ENCODE measurements at regions not wholly inside any gene's neighbourhood (a gene's known extent, or its start where the extent isn't known, plus 50 kb on each side); places are given as distances from the start of the nearest gene placed in this dataset.

DNA sequence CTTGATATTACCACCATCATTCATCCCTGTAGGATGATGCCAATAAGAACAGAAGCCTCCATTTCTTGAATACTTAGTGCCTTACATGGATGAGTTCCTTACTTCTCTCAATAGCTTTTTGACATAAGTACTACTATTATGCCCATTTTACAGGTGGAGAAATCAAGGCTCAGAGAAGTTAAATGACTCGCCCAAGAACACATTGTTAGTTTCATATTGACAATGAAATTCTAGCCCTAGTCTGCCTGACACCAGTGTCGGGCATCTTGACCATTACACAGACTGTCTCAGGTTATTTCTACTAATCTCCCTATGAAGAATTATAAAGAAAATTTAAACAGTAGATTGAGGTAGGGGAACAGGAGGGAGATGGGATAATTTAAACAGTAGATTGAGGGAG, 52.5 kb upstream of the ARL8B start:
- WGBS, 2 experiments (ENCODE audit: extremely low coverage in 2 of 2, insufficient read length in 1 of 2) = no CpG with 5 or more reads among the region's 2 CpGs

More for the DNA sequence above, 52.5 kb upstream of the ARL8B start:
- Histone ChIP-seq H3K27ac (ENCODE audit: insufficient read depth, low read length) (no peak overlapping the region), H3K79me1 (ENCODE audit: low read depth in 1 of 2, low read length in 2 of 2) (no peaks in the 10 kb centered on the region), H2AK9ac (replicated peaks; ENCODE audit: low read depth, low read length, poor library complexity) (no peak overlapping the region), H4K20me1 (ENCODE audit: insufficient read depth, low read length) (no peaks in the 10 kb centered on the region), H2BK20ac (ENCODE audit: low read depth, low read length) (no peak overlapping the region), H3K4me3 (ENCODE audit: insufficient read depth, low read depth, low read length) (no peak overlapping the region), H3K9me1 (ENCODE audit: insufficient read depth, low read length) (no peaks in the 10 kb centered on the region), H3K36me3 (ENCODE audit: control insufficient read depth, insufficient read depth, low read length) (no peaks in the 10 kb centered on the region), H4K91ac (ENCODE audit: insufficient read depth, low read depth, low read length) (no peak overlapping the region), H3K27me3 (ENCODE audit: control insufficient read depth, insufficient read depth, low read length) (peaks cover 23% of the 10 kb centered on the region), H3K4me1 (ENCODE audit: control insufficient read depth, insufficient read depth, low read length) (no peaks in the 10 kb centered on the region), H3K23ac (ENCODE audit: low read depth, low read length) (no peak overlapping the region), H4K5ac (ENCODE audit: low read depth, low read length) (no peak overlapping the region), H4K8ac (ENCODE audit: low read depth in 2 of 2, low read length in 2 of 2) (no peak overlapping the region), H3K4ac (ENCODE audit: low read depth, low read length) (no peak overlapping the region), H2BK120ac (ENCODE audit: low read depth, low read length) (no peak overlapping the region), H2BK5ac (ENCODE audit: low read depth, low read length, poor library complexity, severe bottlenecking) (no peak overlapping the region), H2AK5ac (ENCODE audit: low read depth, low read length) (no peak overlapping the region), H3K18ac (ENCODE audit: low read depth, low read length) (no peak overlapping the region), H2AFZ (replicated peaks; ENCODE audit: low read length, poor library complexity) (no peak overlapping the region), H3K9me3 (ENCODE audit: control insufficient read depth, insufficient read depth, low read length) (no peaks in the 10 kb centered on the region), H3K4me2 (ENCODE audit: low read depth, low read length) (no peak overlapping the region), H3K9ac (ENCODE audit: low read depth, low read length) (no peak overlapping the region), H3K14ac (replicated peaks; ENCODE audit: low read depth, low read length) (no peak overlapping the region), H2BK15ac (ENCODE audit: low read depth, low read length) (no peak overlapping the region), H3K56ac (ENCODE audit: extremely low read depth, insufficient read depth, low read length) (no peak overlapping the region)
- ChIA-PET CTCF (interaction anchor here (0.9 kb wide), 1 partner anchor 358 kb away, joined by 3 read pairs; no protein-coding TSS in a partner anchor), POLR2A (ENCODE audit: unreplicated experiment) (no interaction called here)
- no peak for ATAC-seq (ENCODE audit: low read depth)
- in situ Hi-C loops (cut with MboI; ENCODE audit: low sequenced_read_pairs) (loop anchor here (25.0 kb wide), 1 partner anchor 757 kb away; the partner anchor contains the start of gene SETMAR), intact Hi-C loops (cut with micrococcal nuclease) (no loop called here), dilution Hi-C loops (cut with HindIII; ENCODE audit: low sequenced_read_pairs, unreplicated experiment) (no loop called here)
- TF ChIP-seq SMC3 (IDR thresholded peaks at IDR 0.05; ENCODE audit: low read depth, low read length) (no peak), RCOR1 (IDR thresholded peaks at IDR 0.05; ENCODE audit: insufficient replicate concordance, low read length) (no peak), RAD21 (IDR thresholded peaks at IDR 0.05; ENCODE audit: low read length) (no peak), CEBPB (IDR thresholded peaks at IDR 0.05; ENCODE audit: low read depth, low read length) (no peak), POLR2A (IDR thresholded peaks at IDR 0.05; ENCODE audit: low read depth, low read length) (no peak), MXI1 (IDR thresholded peaks at IDR 0.05; ENCODE audit: borderline replicate concordance, low read depth, low read length) (no peak), FOS (IDR thresholded peaks at IDR 0.05; ENCODE audit: low read depth, low read length) (no peak), MAZ (IDR thresholded peaks at IDR 0.05; ENCODE audit: borderline replicate concordance, low read depth, low read length) (no peak), RFX5 (IDR thresholded peaks at IDR 0.05; ENCODE audit: low read depth, low read length) (no peak), CHD1 (IDR thresholded peaks at IDR 0.05; ENCODE audit: low read depth, low read length) (no peak)
- TF ChIP-seq, protein P1, sequence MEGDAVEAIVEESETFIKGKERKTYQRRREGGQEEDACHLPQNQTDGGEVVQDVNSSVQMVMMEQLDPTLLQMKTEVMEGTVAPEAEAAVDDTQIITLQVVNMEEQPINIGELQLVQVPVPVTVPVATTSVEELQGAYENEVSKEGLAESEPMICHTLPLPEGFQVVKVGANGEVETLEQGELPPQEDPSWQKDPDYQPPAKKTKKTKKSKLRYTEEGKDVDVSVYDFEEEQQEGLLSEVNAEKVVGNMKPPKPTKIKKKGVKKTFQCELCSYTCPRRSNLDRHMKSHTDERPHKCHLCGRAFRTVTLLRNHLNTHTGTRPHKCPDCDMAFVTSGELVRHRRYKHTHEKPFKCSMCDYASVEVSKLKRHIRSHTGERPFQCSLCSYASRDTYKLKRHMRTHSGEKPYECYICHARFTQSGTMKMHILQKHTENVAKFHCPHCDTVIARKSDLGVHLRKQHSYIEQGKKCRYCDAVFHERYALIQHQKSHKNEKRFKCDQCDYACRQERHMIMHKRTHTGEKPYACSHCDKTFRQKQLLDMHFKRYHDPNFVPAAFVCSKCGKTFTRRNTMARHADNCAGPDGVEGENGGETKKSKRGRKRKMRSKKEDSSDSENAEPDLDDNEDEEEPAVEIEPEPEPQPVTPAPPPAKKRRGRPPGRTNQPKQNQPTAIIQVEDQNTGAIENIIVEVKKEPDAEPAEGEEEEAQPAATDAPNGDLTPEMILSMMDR (conservative IDR thresholded peaks at IDR 0.05; ENCODE audit: low read depth, low read length) = no peak
- TF ChIP-seq, protein P2, sequence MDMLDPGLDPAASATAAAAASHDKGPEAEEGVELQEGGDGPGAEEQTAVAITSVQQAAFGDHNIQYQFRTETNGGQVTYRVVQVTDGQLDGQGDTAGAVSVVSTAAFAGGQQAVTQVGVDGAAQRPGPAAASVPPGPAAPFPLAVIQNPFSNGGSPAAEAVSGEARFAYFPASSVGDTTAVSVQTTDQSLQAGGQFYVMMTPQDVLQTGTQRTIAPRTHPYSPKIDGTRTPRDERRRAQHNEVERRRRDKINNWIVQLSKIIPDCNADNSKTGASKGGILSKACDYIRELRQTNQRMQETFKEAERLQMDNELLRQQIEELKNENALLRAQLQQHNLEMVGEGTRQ (IDR thresholded peaks at IDR 0.05; ENCODE audit: low read depth, low read length) = no peak
- TF ChIP-seq, protein P3, sequence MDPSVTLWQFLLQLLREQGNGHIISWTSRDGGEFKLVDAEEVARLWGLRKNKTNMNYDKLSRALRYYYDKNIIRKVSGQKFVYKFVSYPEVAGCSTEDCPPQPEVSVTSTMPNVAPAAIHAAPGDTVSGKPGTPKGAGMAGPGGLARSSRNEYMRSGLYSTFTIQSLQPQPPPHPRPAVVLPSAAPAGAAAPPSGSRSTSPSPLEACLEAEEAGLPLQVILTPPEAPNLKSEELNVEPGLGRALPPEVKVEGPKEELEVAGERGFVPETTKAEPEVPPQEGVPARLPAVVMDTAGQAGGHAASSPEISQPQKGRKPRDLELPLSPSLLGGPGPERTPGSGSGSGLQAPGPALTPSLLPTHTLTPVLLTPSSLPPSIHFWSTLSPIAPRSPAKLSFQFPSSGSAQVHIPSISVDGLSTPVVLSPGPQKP (IDR thresholded peaks at IDR 0.05; ENCODE audit: borderline replicate concordance, low read depth, low read length) = no peak
- DNase-seq = no peak
- no TSS peak for BruUV-seq (replicated peaks)
